GM18951 (cell line): ENCODE measurements at regions not wholly inside any gene's neighbourhood (a gene's known extent, or its start where the extent isn't known, plus 50 kb on each side); places are given as distances from the start of the nearest gene placed in this dataset.

Experiments
- POLR2A ChIP-seq: IDR thresholded peaks from 4 replicates; pipeline ENCODE4 v1.6.1; 2011; ENCODE audit warnings: mild to moderate bottlenecking; ENCODE audit not compliant: insufficient read length, insufficient read depth; ENCODE audit errors: extremely low read depth
- in situ Hi-C: fragments of 300-500 bp; cut with MboI; formaldehyde crosslinking; loops from one replicate; pipeline ENCODE4 v1.12.0; 2022; ENCODE audit warnings: low sequenced_read_pairs, mixed read lengths, inconsistent platforms; ENCODE audit not compliant: unreplicated experiment

DNA sequence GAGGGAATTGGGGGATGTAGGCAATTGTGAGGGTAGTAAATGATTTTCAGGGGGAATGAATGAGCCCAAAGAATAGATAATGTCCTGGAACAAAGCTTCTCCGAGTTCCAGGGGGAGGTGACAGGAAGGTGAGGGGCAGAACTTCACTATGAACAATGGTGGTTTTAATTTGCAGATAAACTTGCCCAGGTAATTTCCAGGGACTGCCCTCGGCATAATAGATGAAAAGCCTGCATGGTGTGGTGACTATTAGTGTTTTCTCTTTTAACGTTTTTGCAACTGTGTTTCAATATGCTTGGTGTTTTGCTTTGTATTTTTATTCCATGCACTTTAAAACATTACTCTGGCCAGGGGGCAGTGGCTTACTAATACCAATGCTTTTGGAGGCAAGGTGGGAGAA lies 325.2 kb upstream of the RGS6 start:
- no peak for TF ChIP-seq POLR2A
- in situ Hi-C loops: no loop called here

DNA sequence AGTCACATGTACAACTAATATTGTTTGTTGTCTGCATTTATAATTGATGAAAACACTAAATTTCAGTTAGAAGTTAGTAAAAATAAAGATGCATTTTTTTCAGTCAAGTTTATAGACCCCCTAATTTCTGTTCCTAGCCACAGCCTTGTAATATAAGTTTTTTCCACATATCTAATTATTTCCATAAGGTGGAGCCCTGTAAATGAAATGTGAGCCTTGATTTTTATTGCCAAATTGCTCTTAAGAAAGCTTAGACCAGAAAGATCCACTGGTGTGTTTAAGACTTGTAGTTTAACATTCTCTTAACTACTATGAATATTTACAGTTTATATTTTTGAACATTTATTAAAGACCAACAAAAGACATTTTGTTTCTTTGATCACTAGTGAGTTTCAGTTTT lies 322.1 kb upstream of the RGS6 start:
- TF ChIP-seq POLR2A: no peak
- in situ Hi-C loops: no loop called here

DNA sequence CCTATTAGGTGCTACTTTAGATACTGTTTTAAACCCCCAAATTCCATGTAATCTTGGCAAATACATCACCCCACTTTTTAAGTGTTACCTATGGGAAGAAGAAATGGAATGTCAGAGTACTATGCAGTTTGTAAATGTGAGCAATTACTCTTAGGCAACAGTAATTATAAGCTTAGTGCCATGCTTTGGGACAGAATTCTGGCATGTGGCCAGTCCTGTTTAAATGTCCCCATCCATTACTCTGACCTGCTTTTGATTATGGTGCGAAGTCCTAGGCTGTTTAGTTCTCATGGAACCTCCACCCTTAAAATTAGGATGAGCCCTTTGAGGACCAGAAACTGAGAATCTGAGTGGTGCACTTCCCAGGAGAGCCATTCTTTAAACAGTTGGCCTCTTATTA lies 321.4 kb upstream of the RGS6 start:
- no peak for TF ChIP-seq POLR2A
- in situ Hi-C loops: no loop called here

DNA sequence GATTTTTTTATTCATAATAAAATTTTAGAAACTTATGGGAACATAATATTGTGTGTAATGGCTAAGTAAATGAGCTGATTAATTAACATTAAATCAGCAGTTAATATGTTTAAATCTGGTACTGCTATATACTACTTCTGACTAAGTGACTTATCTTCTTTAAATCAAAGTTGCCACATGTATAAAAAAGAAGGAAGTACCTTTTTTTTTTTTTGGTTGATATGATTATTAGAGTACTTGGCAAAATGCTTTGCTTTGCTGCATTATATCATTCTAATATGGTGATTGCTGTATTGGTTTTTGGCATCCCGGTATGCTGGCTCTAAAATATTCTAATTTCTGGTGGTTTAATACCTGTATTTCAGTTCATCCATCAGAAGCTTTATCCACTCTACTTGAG lies 319.1 kb upstream of the RGS6 start:
- in situ Hi-C loops: no loop called here
- TF ChIP-seq POLR2A: no peak

DNA sequence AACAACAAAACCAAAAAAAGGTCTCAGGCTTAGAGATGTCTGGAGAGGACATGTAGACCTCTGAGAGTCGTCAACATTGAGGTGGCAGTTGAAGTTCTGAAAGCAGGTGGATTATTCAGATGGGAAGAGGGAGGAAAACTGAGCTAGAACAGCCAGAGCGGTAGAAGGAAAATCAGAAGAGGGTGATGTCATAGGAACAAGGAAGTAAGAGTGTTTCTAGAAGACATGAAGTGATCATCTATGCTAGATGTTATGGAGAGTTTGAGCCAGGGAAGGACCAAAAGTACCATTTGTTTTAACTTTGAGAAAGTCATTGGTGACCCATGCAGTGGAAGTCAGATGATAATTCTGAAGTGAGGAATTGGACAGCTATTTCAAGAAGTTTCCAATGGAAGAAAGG lies 316.2 kb upstream of the RGS6 start:
- in situ Hi-C loops: no loop called here
- TF ChIP-seq POLR2A: no peak

DNA sequence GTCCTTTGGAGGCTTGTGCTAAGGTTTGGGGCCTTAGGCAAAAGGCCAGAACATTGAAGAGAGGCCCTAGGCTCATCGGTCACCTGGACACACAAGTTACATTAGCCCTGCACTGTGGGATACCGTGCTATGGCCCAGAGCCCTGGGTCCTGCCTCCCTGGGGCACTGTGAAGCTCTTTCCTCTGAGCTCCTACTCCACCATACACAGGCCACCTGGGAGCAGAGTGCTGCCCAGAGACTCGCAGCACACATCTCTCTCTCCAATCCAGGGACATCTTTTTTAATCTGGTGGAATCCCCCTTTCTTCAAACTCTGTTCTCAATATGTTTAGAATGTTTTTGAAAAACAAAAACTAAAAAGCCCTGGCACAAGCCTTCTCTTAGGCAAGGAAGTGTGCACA lies 314.2 kb upstream of the RGS6 start:
- no peak for TF ChIP-seq POLR2A
- in situ Hi-C loops: no loop called here

DNA sequence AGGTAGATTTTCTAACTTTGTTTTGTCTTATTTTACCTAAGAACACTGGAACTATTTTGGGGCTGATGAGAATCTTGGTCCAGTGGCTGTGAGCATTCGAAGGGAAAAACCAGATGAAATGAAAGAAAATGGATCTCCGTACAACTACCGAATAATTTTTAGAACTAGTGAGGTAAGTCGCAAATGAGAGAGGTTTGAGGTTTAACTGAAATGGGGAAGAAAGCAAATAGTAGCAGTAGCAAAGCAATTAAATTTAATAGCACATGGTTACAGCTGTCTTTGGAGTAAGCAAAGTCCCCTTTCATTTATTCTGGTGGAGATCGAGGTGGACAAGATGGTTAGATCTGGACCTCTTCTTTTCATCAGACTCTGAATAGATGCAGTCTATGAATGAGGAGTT lies 313.5 kb upstream of the RGS6 start:
- TF ChIP-seq POLR2A: no peak
- in situ Hi-C loops: no loop called here

DNA sequence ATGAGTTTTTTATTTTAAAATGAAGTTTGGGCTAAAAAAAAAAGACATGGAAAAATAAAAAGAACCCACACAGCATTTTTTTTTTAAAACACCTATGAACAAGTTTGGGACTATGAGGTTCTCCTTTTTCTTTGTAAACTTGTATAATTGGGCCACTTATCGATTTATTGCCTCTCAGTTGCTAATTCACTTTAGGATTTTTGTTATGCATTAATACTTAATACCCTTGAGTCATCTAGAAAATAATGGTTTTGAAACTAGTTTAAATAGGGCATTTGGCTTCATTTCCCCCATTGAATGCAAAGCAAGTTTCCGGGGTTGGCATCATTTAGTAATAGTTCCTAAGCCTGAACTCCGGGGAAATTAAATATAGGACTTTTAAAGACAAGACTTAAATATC lies 312.8 kb upstream of the RGS6 start:
- in situ Hi-C loops: no loop called here
- no peak for TF ChIP-seq POLR2A

DNA sequence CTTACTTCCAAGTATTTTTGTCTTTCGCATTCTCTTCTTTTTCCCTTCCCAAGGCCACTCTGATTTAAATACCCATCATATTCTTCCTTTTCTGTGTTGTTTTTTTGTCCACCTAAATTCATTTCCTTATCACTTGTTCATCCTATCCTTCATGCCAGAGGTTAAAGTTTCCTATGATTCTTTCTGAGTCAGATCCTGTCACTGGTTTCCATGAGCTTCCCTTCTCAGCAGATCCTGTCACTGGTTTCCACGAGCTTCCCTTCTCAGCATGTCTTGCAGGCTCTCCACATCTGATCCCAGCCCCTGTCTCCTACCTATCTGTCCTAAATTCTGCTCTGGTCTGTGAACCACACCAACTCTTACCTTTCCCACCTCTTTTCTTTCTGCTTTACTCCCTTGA lies 311.8 kb upstream of the RGS6 start:
- in situ Hi-C loops: no loop called here
- TF ChIP-seq POLR2A: no peak

DNA sequence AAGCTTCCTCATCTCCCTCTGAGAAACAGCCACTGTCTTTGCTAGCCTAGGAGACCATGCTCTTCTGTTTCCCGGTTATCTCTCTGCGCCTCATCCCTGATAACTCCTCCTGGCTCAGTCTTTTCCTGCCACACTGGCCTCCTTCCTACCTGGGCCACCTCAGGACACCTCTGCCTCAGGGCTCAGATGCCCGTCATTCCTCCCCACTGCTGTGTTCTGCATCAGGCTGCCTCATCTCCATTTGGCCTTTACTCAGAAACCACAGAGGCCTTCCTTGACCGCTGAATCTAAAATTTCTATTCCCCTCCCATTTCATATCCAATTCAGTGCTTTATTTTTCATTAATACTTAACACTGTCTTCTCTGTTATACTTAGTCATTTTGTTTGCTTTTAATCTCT lies 311.0 kb upstream of the RGS6 start:
- TF ChIP-seq POLR2A: no peak
- in situ Hi-C loops: no loop called here

DNA sequence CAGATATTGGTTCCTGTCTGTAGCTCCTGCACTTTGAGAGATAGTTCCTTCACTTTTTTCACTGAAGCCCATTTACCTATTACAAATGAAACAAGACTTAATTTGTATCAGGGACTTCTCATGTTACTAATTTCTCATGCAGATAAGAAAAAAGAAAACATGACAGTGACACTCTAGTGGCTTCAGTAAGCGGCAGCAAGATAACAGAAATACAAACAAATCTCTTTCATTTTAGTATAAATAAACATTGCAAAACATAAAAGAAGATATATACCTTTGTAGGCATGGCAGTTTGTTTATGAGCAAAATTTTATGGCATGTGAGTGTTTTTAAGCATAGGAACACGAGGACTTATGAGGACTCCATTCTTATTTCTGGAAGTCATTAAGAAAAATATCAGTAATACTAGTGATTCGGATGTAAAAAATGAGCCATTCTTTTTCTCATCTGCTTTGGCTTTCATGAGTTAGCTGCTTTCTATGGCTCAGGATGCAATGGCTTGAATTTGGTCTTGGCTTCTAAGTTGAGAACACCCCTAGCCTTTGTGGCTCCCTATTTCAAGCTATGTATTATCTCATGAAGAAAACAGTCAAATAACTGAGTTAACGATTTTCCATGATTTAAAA lies 310.1 kb upstream of the RGS6 start:
- in situ Hi-C loops: no loop called here
- no peak for TF ChIP-seq POLR2A

DNA sequence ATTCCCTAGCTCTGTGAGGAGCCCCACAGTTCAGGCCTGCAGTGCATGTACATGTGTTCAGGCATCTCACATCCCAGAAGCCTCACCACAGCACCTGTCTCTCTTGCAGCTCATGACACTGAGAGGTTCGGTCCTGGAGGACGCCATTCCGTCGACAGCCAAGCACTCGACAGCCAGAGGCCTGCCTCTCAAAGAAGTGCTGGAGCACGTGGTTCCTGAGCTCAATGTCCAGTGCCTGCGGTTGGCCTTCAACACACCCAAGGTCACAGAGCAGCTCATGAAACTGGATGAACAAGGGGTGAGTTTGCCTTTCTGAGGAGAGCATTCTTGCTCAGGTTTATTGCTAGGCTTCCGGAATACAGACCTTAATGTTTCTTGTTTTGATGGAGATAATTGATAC lies 308.3 kb upstream of the RGS6 start:
- in situ Hi-C loops: no loop called here
- TF ChIP-seq POLR2A: no peak

DNA sequence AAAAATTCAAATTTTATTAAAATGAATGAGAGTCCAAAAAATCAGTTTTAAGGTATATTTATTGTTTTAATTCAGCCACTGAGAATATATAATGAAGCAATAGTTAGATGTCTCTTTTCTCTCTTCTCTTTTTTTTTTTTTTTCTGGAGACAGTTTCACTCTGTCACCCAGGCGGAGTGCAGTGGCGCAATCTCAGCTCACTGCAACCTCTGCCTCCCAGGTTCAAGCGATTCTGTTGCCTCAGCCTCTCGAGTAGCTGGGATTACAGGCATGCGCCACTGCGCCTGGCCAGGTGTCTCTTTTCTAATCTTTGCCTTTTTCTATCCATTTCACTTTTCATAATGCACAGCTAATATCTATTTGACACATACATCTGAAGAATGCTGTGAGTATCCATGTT lies 307.1 kb upstream of the RGS6 start:
- in situ Hi-C loops: no loop called here
- no peak for TF ChIP-seq POLR2A

DNA sequence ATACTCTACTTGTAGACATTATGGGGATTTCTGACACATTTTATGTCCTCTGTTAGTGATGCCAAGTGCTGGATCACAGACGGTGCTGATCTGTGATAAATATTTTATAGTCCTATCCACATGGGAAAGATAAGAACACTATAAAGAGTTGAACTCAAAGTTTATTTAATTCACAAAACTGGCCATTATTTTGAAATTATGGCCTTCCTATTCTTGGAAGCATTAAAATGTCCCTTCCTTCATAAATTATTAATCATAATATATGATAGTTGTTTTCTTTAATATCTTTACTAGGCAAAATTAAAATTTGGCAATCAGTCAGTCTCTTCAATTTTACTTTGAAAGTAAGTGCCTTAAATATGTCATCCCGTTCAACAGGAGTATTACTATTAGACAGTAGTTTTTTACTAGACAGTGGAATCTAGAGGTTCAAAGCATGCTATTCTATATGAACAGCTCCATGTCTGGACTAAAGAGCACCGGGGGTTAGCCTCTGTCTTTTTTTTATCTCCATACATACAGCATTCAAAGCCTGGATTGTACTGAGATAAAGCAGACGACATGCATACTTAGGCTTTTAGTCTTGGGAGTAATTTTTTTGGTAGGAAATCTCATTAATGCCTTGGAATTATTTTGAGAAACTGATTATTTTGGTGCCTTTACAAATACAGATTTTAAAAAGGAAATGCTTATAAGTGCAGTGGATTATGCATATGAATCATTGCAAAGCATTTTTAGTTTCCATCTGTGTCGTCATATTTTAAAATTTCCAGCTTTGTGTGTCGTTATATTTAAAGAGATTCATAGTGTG lies 306.1 kb upstream of the RGS6 start:
- in situ Hi-C loops: no loop called here

More for the DNA sequence above, 306.1 kb upstream of the RGS6 start:
- TF ChIP-seq POLR2A: no peak
